ENCODE measurements at regions not wholly inside any gene's neighbourhood (a gene's known extent, or its start where the extent isn't known, plus 50 kb on each side); places are given as distances from the start of the nearest gene placed in this dataset.
"Not testable (repeated sequence)": the region's sequence is repeated elsewhere in the genome, so short reads cannot be mapped to it uniquely, and the experiment has no call there.

DNA sequence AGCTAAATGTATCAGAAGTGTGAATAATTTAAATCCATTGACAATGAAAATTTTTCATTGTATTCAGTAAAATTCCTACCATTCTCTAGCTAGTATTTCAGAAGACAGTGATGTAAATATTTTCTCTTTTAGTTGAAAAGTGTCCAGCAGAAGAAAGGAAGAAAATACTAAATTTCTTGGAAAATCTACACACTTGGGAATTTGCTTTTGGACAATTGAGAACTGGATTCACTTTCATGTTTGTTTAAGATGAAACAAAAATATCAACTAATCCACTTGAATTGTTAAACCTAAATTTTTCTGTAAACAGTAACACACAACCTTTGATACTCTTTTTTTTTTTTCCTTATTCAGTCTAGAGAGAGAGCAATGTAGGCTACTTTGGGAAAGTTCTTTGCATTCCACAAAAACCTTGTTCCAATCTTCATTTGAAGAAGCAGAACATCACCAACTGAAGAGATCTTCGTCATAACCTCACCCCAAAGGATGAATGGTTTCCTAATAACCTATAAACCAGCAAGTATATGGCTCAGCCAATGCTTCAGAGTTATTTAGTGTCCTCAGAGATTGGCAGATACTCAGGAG is 155.1 kb upstream of the GORAB start:
- DNase-seq (ENCODE audit: low spot score), result no peak

DNA sequence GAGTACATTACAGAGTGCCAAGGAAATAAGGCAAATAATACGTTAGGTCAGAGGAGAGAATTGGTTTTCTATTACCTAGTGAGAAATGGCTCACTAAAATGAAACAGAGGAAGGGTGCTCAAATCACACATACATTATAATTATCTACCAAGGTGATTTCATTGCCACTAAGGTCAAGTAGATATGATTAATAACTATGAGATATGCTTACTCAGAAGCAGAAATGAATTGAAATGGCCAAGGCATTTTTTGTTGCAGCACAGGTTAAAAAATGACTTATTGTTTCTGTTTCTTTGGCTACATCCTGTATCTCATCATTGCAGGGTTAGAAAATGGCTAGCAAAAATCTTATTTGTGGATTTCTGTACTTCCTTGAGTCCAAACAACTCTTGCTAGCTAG is 154.5 kb upstream of the GORAB start:
- DNase-seq (ENCODE audit: low spot score), result no peak

DNA sequence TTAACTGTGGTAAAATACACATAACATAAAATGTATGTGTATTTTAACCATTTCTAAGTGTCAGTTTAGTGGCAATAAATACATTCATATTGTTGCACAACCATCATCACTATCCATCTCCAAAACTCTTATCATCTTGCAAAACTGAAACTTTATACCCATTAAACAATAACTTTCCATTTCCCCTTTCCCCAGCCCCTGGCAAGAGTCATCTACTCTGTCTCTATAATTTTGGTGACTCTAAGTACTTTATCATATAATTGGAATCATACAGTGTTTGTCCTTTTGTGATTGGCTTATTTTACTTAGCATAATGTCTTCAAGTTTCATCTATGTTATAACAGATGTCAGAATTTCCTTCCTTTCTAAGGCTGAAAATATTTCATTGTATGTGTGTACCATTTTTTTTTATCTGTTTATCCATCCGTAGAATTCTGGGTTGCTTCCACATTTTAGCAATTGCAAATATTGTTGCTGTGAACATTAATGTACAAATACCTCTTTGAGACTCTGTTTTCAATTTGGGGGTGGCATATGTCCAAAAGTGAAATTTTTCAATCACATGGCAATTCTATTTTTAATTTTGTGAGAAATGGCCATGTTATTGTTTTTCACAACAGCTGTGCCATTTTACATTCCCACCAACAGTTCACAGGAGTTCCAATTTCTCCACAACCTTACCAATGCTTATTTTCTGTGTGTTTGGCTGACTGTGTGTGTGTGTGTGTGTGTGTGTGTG is 153.9 kb upstream of the GORAB start:
- no peak for DNase-seq (ENCODE audit: low spot score)

DNA sequence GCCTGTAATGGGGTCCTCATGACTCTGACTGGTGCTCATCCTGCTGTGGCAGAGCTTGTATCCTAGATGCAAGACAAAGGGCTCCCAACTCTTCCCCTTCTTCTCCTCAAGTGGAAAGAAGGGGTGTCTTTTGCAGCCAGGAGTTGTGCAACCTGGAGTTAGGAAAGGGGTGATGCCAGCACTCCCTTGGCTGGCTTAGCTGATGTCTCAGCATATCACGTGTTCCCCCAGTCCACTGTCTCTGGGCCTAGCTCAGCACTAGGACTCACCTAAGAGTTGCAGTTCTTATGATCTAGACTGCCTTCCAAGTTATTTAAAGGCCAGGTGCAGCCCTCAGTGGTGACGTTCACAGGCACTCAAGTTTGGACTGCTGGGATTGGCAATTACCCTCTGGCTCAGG is 146.2 kb upstream of the GORAB start:
- no peak for DNase-seq (ENCODE audit: low spot score)

DNA sequence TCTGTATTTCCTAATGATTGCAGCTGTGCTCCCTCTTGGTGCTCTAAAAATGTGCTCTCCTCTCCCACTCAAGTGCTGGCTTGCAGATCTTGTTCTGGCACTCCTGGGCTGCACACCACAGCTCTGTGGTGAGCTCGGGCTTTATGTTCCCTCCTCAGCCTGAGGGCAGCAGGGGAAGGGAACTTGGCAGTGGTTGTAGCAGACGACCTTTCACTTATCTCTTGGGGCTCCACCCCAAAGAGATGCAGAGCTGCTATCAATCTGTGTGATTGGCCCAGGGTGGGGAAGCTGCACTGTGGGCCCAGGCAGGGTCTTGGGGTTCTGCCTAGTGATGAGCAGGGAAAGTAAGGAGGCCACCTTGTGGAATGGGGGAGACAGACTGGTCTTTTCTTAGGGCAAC is 143.5 kb upstream of the GORAB start:
- DNase-seq (ENCODE audit: low spot score), result no peak

DNA sequence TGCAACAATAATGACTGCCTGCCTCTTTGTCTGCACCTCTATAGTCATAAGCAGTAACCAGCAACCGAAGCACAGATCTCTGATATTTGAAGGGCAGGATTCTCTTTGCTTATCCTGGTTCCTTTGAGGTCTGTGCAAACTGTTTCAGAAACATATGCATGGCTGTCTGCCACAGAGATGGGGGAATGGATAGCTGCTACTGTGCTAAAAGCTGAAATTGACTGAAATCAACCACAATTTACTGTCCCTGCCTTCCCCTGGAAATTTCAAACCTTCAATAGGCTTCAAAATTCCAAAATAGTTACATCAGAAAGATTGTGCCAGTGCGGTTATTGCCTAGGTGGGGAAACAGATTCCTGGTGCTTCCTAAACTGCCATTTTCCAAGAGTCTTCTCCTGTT is 136.8 kb upstream of the GORAB start:
- no peak for DNase-seq (ENCODE audit: low spot score)

DNA sequence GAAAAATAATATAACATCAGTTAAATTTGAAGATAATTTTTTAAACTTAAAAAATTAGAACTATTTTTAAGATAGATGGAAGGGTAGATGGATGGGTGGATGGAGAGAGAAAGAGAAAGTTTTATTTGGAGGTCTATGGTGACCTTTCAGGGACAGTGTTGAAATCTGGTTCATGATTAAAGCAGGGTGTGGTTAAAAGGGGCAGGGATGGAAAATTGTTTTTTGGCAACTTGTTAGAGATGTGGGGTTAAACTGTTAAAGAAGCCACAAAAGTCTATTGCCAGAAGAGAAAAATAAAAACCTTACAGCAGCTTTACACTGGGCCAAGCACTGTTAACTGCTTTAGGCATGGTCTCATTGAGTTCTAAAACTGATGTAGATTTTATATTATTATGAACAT is 134.9 kb upstream of the GORAB start:
- DNase-seq (ENCODE audit: low spot score), result no peak

DNA sequence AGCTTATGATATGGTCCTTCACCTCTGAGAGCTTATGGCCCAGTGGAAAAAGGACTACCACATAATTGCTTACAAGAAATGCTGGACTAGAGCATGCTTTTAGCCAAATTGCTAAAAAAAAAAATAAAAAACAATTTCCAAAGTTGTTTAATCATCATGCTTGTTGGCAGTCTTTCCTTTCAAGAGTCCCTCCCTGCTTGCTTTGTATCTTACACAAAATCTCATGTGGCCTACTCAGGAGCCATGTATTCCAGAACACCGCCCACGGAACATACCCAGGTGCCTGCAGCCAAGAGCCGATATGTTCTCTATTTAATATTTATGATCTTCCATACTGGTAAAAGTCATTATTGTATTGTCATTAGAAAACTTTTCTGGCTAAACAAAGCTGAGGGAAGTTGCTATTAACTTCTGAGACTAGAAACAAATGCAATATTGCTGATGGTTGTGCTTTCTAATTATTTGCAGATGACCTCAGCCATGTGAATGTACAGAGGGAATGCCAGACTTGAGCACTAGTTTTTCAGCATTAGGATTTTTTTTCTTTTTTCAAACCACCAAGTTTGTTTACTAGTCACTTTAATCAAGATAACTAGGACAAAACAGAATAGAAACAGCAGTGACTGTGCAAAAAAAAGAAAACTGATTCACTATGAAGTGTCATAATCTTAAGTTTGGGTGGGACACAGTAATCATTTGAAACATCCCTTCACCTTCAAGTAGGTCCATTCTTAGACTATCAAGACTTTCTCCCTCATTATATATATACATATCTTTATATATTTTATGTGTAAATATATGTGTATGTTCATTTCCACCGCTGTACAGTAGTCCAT is 129.3 kb upstream of the GORAB start:
- DNase-seq (ENCODE audit: low spot score), result no peak

DNA sequence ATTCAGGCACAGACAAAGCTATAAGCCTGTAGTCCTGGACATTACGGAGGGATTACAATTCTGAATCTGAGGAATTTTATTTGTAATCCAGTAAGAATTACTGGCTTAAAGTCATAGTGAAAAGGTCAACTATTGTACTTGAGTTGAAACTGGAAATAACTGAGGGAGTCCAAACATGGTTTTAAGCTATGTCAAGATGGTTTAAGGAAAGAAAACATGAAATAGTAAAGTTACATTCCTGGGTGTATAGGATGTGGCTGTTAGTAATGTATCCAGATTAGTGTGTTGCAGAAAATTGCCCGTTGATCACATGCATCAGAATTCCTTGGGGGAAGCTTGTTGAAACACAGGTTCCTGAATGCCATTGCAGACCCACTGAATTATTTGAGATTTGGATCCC is 124.8 kb upstream of the GORAB start:
- DNase-seq (ENCODE audit: low spot score), result no peak

DNA sequence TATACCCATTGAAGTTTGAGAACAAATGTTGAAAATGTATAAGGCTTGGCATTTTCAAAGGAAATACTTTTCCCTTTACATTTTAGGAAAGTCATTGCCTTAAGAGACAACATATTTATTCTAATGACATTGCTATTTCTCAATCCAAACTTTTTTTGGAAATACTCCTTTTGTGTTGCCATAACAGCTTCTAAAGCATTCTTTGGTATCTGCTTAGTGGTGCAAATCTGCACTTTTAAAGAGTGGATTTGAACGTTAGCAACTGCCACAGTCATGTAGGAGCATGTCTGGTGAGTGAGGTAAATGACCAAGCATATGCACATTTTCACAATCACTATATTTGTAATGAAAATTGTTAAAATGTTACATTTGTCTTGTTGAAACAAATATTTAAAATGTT is 124.4 kb upstream of the GORAB start:
- DNase-seq (ENCODE audit: low spot score), result no peak

DNA sequence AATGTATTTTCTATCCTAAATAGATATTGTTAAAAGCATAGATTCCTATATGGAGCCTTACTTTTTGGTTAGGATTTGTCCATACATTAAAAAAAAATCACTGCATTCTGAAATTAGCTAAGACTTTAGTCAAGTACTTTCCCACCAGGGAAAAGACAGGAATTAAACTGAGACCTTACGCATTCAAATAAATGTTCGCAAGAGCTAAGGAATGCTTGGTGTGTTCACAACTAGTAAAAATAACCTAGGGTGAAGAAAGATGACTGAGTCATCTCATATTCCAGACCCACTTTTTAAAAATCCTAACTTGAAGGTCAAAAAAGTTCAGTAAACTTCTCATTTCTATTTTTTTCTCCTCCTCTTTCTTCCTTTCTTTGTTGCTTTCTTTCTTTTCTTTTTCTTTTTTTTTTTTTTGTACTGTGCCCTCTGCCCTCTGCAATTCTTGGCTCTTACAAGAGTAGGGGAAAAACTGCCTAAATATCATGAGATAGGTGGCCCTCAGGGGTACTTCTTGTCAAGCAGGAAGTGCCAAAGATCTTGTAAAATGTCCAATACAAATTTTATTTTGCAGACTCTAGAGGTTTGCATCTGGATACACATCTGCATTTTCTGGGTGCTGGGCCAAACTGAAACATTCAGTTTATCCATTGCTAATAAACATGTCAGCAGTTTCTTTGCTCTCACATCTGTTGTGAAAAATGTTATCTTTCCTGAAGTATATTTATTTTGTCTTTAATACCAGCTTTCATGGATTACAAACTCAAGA is 121.4 kb upstream of the GORAB start:
- no peak for DNase-seq (ENCODE audit: low spot score)

DNA sequence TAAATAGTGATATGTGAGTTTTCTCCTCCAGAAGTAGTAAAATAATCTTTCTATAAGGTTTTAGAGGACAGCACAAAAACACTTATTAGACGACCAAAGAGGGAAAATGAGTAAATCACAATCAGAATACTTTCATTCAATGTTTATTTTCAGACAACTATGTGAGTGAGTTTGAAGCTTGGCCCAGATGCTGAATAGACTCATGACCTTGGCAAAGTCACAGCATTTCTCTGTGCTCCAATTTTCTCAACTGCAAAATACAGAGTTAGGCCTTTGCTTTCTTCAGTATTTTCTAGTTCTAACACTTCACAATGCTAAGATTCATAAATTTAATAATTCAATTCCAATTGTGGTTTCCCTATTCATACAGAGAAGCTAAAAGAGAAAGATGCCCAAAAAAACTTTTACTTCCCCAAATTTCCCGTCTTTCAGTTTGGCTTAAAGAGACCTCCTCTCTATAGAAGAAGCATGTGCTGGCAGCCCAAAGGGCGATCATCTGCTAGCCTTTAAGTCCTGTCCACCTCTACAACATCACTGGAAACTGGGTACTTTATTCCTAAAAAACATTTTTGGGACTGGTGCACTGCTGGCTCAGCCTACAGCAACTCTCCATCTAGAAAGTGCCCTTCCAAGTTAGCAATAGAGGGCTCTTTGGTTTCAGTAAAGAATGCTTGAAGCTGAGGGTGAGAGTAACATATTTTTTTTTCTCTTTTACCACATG is 116.8 kb upstream of the GORAB start:
- no peak for DNase-seq (ENCODE audit: low spot score)

DNA sequence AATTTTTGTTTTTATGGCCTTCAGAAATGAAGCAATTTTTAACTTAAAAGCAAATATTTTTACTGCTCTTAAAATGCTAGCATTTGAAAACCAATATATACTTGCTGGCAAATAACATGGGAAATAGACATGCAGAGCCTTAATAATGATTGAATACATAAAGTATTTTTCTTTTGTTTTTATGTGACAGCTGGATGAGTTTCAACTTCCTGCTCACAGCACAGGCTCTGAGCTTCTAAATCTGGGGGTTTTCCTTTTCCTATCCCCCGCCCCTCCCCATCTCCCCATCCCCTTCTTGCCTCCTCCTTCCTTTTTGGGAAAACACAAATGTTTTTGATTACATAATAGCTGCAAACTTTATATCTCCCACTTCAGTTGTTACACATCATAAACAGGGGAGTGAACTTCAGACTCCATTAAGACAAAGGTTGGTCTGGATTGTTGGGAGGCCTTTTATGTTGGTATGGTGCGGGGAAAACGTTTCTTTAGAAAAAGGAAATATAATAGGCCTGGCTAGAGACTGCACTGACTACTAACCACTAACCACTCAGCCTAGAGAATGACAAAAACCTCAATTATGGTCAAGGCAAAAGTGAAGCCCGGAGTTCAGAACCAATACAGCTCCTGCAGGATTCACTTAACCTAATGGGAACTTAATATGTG is 116.1 kb upstream of the GORAB start:
- no peak for DNase-seq (ENCODE audit: low spot score)

DNA sequence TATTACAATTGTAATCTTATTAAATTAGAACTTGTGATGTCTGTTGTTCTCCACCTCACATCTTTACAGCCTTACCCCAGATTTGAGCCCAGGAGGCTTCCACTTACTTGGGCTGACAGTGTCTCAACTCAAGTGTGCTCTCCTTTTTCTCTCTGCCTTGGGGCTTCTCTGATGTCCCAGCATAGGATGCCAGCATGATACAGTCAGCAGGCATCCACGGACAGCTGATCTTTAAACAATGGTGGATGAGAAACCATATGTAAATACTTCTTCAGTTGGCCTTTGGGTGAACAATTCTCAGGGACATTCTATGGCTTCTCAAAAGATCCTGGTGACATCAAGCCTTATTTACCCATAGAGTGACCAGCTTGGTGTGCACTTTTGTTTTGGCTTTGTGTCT is 107.6 kb upstream of the GORAB start:
- DNase-seq (ENCODE audit: low spot score), result no peak

DNA sequence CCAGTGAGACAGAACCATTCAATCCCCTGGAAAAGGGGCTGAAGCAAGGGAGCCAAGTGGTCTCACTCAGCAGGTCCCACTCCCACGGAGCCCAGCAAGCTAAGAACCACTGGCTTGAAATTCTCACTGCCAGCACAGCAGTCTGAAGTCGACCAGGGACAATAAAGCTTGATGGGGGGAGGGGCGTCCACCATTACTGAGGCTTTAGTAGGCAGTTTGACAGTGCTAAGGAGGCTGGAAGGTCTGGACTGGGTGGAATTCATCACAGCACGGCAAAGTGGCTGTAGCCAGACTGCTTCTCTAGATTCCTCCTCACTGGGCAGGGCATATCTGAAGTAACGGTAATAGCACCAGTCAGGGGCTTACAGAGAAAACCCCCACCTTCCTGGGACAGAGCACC is 105.4 kb upstream of the GORAB start:
- no peak for DNase-seq (ENCODE audit: low spot score)

DNA sequence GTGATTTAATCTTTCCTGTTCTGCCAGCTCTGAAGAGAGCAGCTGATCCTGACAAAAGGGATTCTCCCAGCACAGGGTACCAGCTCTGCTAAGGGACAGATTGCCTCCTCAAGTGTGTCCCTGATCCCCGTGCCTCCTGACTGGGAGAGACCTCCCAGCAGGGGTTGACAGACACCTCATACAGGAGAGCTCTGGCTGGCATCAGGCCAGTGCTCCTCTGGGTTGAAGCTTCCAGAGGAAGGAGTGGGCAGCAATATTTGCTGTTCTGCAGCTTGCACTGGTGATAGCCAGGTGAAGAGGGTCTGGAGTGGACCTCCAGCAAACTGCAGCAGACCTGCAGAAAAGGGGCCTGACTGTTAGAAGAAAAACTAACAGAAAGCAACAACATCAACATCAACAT is 105.0 kb upstream of the GORAB start:
- not testable (repeated sequence) for DNase-seq (ENCODE audit: low spot score)

DNA sequence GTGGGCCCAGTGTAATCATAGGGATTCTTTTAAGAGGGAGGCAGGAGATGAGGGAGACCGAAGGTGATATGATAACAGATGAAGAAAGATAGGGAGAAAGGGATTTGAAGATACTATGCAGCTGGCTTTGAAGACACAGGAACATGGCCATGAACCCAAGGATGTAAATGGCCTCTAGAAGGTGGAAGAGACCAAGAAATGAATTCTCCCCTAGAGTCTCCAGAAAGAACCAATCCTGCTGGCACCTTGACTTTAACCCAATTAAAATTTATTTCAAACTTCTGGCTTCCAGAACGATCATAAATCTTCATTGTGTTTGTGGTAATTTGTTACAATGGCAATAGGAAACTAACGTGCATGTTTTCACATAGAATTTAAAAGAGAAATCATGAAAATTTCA is 95.0 kb upstream of the GORAB start:
- no peak for DNase-seq (ENCODE audit: low spot score)

DNA sequence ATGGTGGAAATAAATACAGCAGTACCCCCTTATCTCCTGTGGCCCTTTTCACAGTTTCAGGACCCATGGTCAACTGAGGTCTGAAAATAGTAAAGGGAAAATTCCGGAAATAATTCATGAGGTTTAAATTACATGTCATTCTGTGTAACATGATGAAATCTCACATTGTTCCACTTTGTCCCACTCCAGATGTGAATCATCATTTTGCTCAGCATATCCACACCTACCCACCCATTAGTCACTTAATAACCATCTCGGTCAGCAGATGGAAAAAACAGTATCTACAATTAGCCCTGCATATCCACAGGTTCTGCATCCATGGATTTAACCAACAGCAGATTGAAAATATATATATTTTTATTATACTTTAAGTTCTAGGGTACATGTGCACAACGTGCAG is 86.9 kb upstream of the GORAB start:
- DNase-seq (ENCODE audit: low spot score), result no peak

DNA sequence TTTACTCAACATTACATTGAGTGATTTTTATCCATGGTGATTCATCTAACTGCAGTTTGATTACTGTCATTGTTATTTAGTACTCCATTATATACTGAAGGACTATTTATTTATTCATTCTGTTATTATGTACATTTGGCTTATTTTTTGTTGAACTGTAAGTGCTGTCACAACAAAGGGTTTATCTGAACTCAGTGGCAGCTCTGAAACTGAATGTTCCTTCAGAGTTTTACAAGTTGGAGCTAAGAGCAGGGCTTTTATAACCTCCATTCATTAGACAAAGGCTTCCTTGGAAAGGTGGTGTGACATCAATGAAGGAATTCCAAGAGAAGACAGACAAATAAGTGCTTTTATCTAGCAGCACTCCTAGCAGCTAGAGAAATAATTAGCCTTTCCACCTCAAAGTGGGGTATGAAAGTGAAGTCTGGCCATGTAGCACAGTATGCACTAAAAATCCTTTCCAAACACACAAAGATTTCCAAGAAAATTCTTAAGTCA is 83.3 kb upstream of the GORAB start:
- no peak for DNase-seq (ENCODE audit: low spot score)

DNA sequence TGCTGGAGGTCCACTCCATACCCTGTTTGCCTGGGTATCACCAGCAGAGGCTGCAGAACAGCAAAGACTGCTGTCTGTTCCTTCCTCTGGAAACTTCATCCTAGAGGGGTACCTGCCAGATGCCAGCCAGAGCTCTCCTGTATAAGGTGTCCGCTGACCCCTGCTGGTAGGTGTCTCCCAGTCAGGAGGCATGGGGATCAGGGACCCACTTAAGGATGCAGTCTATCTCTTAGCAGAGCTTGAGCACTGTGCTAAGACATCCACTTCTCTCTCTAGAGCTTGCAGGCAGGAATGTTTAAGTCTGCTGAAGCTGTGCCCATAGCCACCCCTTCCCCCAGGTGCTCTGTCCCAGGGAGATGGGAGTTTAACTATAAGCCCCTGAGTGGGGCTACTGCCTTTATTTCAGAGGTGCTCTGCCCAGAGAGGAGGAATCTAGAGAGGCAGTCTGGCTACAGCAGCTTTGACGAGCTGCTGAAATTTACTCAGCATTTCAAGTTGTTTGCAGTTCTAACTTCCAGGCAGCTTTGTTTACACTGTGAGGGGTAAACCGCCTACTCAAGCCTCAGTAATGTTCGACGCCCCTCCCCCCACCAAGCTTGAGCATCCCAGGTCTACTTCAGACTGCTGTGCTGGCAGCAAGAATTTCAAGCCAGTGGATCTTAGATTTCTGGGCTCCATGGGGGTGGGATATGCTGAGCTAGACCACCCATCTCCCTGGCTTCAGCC is 74.5 kb upstream of the GORAB start:
- not testable (repeated sequence) for DNase-seq (ENCODE audit: low spot score)

Data from kidney capillary endothelial cell (primary cell).